ENCODE measurements at regions not wholly inside any gene's neighbourhood (a gene's known extent, or its start where the extent isn't known, plus 50 kb on each side); places are given as distances from the start of the nearest gene placed in this dataset.

GRCh38 chr20:7722564-7722963, 217.7 kb downstream of the HAO1 start:
- Histone ChIP-seq H3K4me1 (ENCODE audit: control insufficient read depth in 1 of 2, insufficient read depth in 2 of 2, low read depth in 1 of 2, low read length in 1 of 2) (no peaks in the 10 kb centered on the region), H3K79me2 (ENCODE audit: insufficient read depth) (no peaks in the 10 kb centered on the region), H4K20me1 (ENCODE audit: insufficient read depth) (no peaks in the 10 kb centered on the region), H3K9ac (no peak overlapping the region), H3K9me2 (no peaks in the 10 kb centered on the region), H3K4me2 (no peak overlapping the region), H3K4me3 (ENCODE audit: low read depth in 2 of 2, low read length in 1 of 2) (no peak overlapping the region), H3F3A (replicated peaks; ENCODE audit: insufficient read depth) (no peaks in the 10 kb centered on the region), H3K9me3 (no peaks in the 10 kb centered on the region), H3K27me3 (ENCODE audit: insufficient read depth) (no peaks in the 10 kb centered on the region; the same call in 1 of the 2 replicates), H3K36me3 (replicated peaks in 1 of 2; ENCODE audit: control insufficient read depth in 1 of 2, insufficient read depth in 2 of 2, low read length in 1 of 2) (no peaks in the 10 kb centered on the region), H3K27ac (ENCODE audit: low read depth in 2 of 2, low read length in 1 of 2) (no peak overlapping the region), H2AFZ (ENCODE audit: low read depth) (0 out of 2 replicates have a peak overlapping the region, but pooled peaks have one; percentile 35)
- no peak for DNase-seq
- TF ChIP-seq SIN3A (IDR thresholded peaks at IDR 0.05; ENCODE audit: borderline replicate concordance, low read depth, low read length), result no peak
- no peak for TF ChIP-seq ZBTB33 (IDR thresholded peaks at IDR 0.05; ENCODE audit: borderline replicate concordance, low read depth)
- TF ChIP-seq PBX3 (IDR thresholded peaks at IDR 0.05), result peak; percentile 16; the same call in 1 of the 2 replicates
- TF ChIP-seq TCF12 (IDR thresholded peaks at IDR 0.05), result peak; percentile 33; the same call in 1 of the 2 replicates
- WGBS (ENCODE audit: low lambda C conversion rate), result 9% methylated on average over 5 of the region's 5 CpGs
- CTCF ChIA-PET, result no interaction called here
- POLR2A ChIA-PET, result no interaction called here

- Histone ChIP-seq H3K27me3 (ENCODE audit: insufficient read depth) (no peaks in the 10 kb centered on the region; the same call in 1 of the 2 replicates), H3K4me2 (no peak overlapping the region), H3F3A (replicated peaks; ENCODE audit: insufficient read depth) (no peaks in the 10 kb centered on the region), H4K20me1 (ENCODE audit: insufficient read depth) (no peaks in the 10 kb centered on the region), H2AFZ (ENCODE audit: low read depth) (no peak overlapping the region), H3K27ac (ENCODE audit: low read depth in 2 of 2, low read length in 1 of 2) (no peak overlapping the region), H3K4me3 (ENCODE audit: low read depth in 2 of 2, low read length in 1 of 2) (no peak overlapping the region), H3K9me2 (no peaks in the 10 kb centered on the region), H3K4me1 (ENCODE audit: control insufficient read depth in 1 of 2, insufficient read depth in 2 of 2, low read depth in 1 of 2, low read length in 1 of 2) (no peaks in the 10 kb centered on the region), H3K36me3 (replicated peaks in 1 of 2; ENCODE audit: control insufficient read depth in 1 of 2, insufficient read depth in 2 of 2, low read length in 1 of 2) (no peaks in the 10 kb centered on the region), H3K9me3 (no peaks in the 10 kb centered on the region), H3K79me2 (ENCODE audit: insufficient read depth) (no peaks in the 10 kb centered on the region), H3K9ac (no peak overlapping the region)
- ChIA-PET POLR2A (no interaction called here), CTCF (no interaction called here)
- DNase-seq, result no peak
- 25% methylated on average over 1 of the region's 1 CpG for WGBS (ENCODE audit: low lambda C conversion rate)
- no peak for TF ChIP-seq ELF1 (IDR thresholded peaks at IDR 0.05)
- TF ChIP-seq PBX3 (IDR thresholded peaks at IDR 0.05), result no peak
- no peak for TF ChIP-seq MEF2A (IDR thresholded peaks at IDR 0.05; ENCODE audit: borderline replicate concordance, low read depth)
- TF ChIP-seq ZBTB33 (IDR thresholded peaks at IDR 0.05; ENCODE audit: borderline replicate concordance, low read depth), result no peak
- no peak for TF ChIP-seq IRF3 (IDR thresholded peaks at IDR 0.05; ENCODE audit: low read depth, low read length)
- no peak for TF ChIP-seq USF2 (IDR thresholded peaks at IDR 0.05; ENCODE audit: borderline replicate concordance, low read depth, low read length)
- TF ChIP-seq RCOR1 (IDR thresholded peaks at IDR 0.05; ENCODE audit: low read length), result no peak
- TF ChIP-seq USF1 (IDR thresholded peaks at IDR 0.05; ENCODE audit: borderline replicate concordance, low read depth), result no peak
- no peak for TF ChIP-seq SIN3A (IDR thresholded peaks at IDR 0.05; ENCODE audit: borderline replicate concordance, low read depth, low read length)
- TF ChIP-seq NFIC (IDR thresholded peaks at IDR 0.05; ENCODE audit: borderline replicate concordance), result no peak
- TF ChIP-seq TAF1 (IDR thresholded peaks at IDR 0.05; ENCODE audit: borderline replicate concordance, low read depth, low read length), result no peak
- TF ChIP-seq EP300 (IDR thresholded peaks at IDR 0.05; ENCODE audit: borderline replicate concordance in 1 of 2, low read depth in 1 of 2, low read length in 1 of 2), result no peak
- no peak for TF ChIP-seq POLR2AphosphoS5 (IDR thresholded peaks at IDR 0.05; ENCODE audit: low read depth, low read length)
- no peak for TF ChIP-seq FOSL2 (IDR thresholded peaks at IDR 0.05; ENCODE audit: borderline replicate concordance, low read depth)
Measured at GRCh38 chr20:7723284-7723683, 217.0 kb downstream of the HAO1 start.
